Upper lobe of left lung (tissue), 6 donors: ENCODE measurements at regions not wholly inside any gene's neighbourhood (a gene's known extent, or its start where the extent isn't known, plus 50 kb on each side); places are given as distances from the start of the nearest gene placed in this dataset.

Source experiments
- ATAC-seq, 2 donors: fragments of 200-7000 bp; cut with Tn5 transposase; one replicate each; pipeline ENCODE4 v1.9.1; 2022; ENCODE audit warnings: mild to moderate bottlenecking in 2 of 2, moderate library complexity in 2 of 2; ENCODE audit not compliant: low FRiP score in 2 of 2
- DNase-seq, 2 donors: peaks; one replicate each; pipeline ENCODE4 v3.0.0-alpha.2; 2019 to 2020
- H3K27ac ChIP-seq, 4 donors: fragments of 200-600 bp; sonication (generic); one replicate each; pipeline ENCODE4 v1.5.1; 2016 to 2019
- H3K27me3 ChIP-seq, 4 donors: fragments of 200-600 bp; sonication (generic); one replicate each; pipeline ENCODE4 v1.5.1; 2017 to 2019
- H3K36me3 ChIP-seq, 4 donors: fragments of 200-600 bp; sonication (generic); one replicate each; pipeline ENCODE4 v1.5.1; 2016 to 2019
- H3K4me1 ChIP-seq, 4 donors: fragments of 200-600 bp; sonication (generic); one replicate each; pipeline ENCODE4 v1.5.1; 2018 to 2019
- H3K4me3 ChIP-seq, 4 donors: fragments of 200-600 bp; sonication (generic); one replicate each; pipeline ENCODE4 v1.5.1; 2017 to 2019; ENCODE audit warnings: mild to moderate bottlenecking in 2 of 4, moderate library complexity in 1 of 4
- H3K9me3 ChIP-seq, 4 donors: fragments of 200-600 bp; sonication (generic); one replicate each; pipeline ENCODE4 v1.5.1; 2018 to 2019
- CTCF ChIP-seq, 6 experiments: fragments of 450-650 bp in 4 of 6; fragments of 200-600 bp in 2 of 6; sonication (generic) in 2 of 6; IDR thresholded peaks; one replicate each; pipeline ENCODE4 v1.5.1; 2016 to 2019; ENCODE audit warnings: antibody characterized with exemption in 6 of 6
- EP300 ChIP-seq, 4 donors: sonication (generic); formaldehyde crosslinking; IDR thresholded peaks; one replicate each; pipeline ENCODE4 v1.5.1; 2017; ENCODE audit warnings: antibody characterized with exemption in 4 of 4, control low read depth in 2 of 4
- POLR2A ChIP-seq, 4 donors: fragments of 450-650 bp; IDR thresholded peaks; one replicate each; pipeline ENCODE4 v1.5.1; 2016 to 2017; ENCODE audit warnings: antibody characterized with exemption in 4 of 4, mild to moderate bottlenecking in 2 of 4
- POLR2AphosphoS5 ChIP-seq, 2 donors: sonication (generic); formaldehyde crosslinking; IDR thresholded peaks; one replicate each; pipeline ENCODE4 v1.5.1; 2017; ENCODE audit warnings: antibody characterized with exemption in 2 of 2
- whole genome bisulfite sequencing, 2 donors: methylation state at CpG; one replicate each; pipeline ENCODE4 v1.1.5; 2017 to 2018; 5-methylcytosine and 5-hydroxymethylcytosine counted together
- donor health status: DM: no; HTN: no; CAD: no; lungs with moderate emphysema.
- donor health status: DM: no; HTN: yes; CAD: no; lungs with severe emphysema.

- DNase-seq (no peak), ATAC-seq (no peak)
Observed at GRCh38 chr10:4355350-4355749, 470.7 kb upstream of the AKR1E2 start.

GRCh38 chr10:4354382-4354812 is 471.6 kb upstream of the AKR1E2 start:
- Histone ChIP-seq H3K4me3 (no peak overlapping the region), H3K36me3 (no peaks in the 10 kb centered on the region), H3K4me1 (peaks cover 0 to 5% (median 0%) of the 10 kb centered on the region in 4 donors), H3K27me3 (no peaks in the 10 kb centered on the region), H3K9me3 (no peaks in the 10 kb centered on the region), H3K27ac (no peak overlapping the region)
- TF ChIP-seq CTCF (IDR thresholded peaks at IDR 0.05), result no peak
- no peak for TF ChIP-seq EP300 (IDR thresholded peaks at IDR 0.05)
- no peak for TF ChIP-seq POLR2AphosphoS5 (IDR thresholded peaks at IDR 0.05)
- TF ChIP-seq POLR2A (IDR thresholded peaks at IDR 0.05), result no peak
- 83% methylated on average over 7 of the region's 7 CpGs for WGBS, 2 donors
- ATAC-seq, result no peak
- no peak for DNase-seq

More at GRCh38 chr10:4355350-4355749, 470.7 kb upstream of the AKR1E2 start:
- TF ChIP-seq POLR2AphosphoS5 (IDR thresholded peaks at IDR 0.05) (no peak), CTCF (IDR thresholded peaks at IDR 0.05) (no peak)
- H3K4me3 ChIP-seq, result no peak overlapping the region
- no peak overlapping the region for H3K27ac ChIP-seq
- H3K4me1 ChIP-seq, result peaks cover 0 to 5% (median 0%) of the 10 kb centered on the region in 4 donors
- no peaks in the 10 kb centered on the region for H3K36me3 ChIP-seq
- H3K27me3 ChIP-seq, result no peaks in the 10 kb centered on the region
- H3K9me3 ChIP-seq, result no peaks in the 10 kb centered on the region
- 60 to 68% methylated on average over 1 of the region's 1 CpG for WGBS, 2 donors

DNA sequence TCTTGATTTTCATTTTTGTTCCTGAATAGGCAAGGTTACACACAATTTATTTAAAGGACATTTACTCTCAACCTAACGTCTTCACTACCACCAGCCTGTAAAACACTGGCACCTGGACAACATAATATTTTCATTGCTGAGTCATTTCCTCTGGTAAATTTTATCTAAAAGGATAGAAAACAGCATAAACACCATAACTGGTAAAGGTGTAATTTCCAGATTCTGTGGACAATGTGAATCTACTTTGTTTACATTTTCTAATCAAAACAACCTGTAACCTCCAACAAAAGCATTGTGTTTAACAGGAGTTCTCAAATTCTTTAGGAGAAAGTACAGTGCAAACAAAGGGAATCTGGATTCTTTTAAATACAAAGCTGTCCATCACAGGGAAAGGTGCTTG is 472.0 kb upstream of the AKR1E2 start:
- Histone ChIP-seq H3K27ac (no peak overlapping the region), H3K27me3 (no peaks in the 10 kb centered on the region), H3K4me3 (no peak overlapping the region), H3K4me1 (peaks cover 0 to 5% (median 0%) of the 10 kb centered on the region in 4 donors), H3K36me3 (no peaks in the 10 kb centered on the region), H3K9me3 (no peaks in the 10 kb centered on the region)
- 0 to 3% methylated on average over 1 of the region's 1 CpG for WGBS, 2 donors
- DNase-seq (no peak), ATAC-seq (no peak)
- TF ChIP-seq POLR2AphosphoS5 (IDR thresholded peaks at IDR 0.05) (no peak), EP300 (IDR thresholded peaks at IDR 0.05) (no peak), CTCF (IDR thresholded peaks at IDR 0.05) (no peak), POLR2A (IDR thresholded peaks at IDR 0.05) (no peak)

GRCh38 chr10:4353059-4353655 is 472.9 kb upstream of the AKR1E2 start:
- peak in 1 of 2 donors; percentile 79 for ATAC-seq
- Histone ChIP-seq H3K27me3 (no peaks in the 10 kb centered on the region), H3K4me1 (peaks cover 0 to 5% (median 0%) of the 10 kb centered on the region in 4 donors), H3K36me3 (no peaks in the 10 kb centered on the region), H3K9me3 (no peaks in the 10 kb centered on the region), H3K4me3 (no peak overlapping the region), H3K27ac (no peak overlapping the region)
- DNase-seq, result no peak
- WGBS, 2 donors, result 73 to 82% methylated on average over 11 of the region's 11 CpGs
- TF ChIP-seq EP300 (IDR thresholded peaks at IDR 0.05) (no peak), CTCF (IDR thresholded peaks at IDR 0.05) (no peak), POLR2A (IDR thresholded peaks at IDR 0.05) (no peak), POLR2AphosphoS5 (IDR thresholded peaks at IDR 0.05) (no peak)

DNA sequence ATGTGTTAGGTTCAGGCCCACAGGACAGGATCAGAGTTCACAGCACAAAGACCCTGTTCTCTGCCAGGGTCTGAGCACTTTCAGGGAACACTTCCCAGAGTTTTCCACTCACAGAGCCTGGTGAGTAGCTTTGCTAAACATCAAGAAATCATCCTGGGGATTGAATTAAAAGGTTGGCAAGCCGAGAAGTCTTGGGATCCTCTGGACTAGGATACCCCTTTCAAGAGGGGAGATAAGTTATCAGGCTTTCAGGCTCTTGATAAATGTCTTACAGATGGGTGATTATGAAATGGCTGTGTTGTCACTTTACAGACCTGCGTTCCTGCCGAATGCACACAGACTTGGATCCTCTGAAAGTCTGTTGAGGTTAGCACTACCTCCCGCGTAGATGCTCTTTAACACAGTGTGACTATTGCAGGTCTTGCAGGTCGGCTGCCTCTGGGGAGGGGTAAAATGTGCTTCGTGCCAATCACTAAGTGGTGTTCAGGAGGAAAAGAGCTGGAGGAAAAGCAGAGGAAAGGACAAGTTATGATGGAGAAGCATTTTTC is 473.5 kb upstream of the AKR1E2 start:
- DNase-seq (no peak), ATAC-seq (peak; percentile 26 to 75)
- H3K27ac ChIP-seq, result no peak overlapping the region
- TF ChIP-seq EP300 (IDR thresholded peaks at IDR 0.05), result no peak
- TF ChIP-seq CTCF (IDR thresholded peaks at IDR 0.05), result no peak
- no peak for TF ChIP-seq POLR2A (IDR thresholded peaks at IDR 0.05)
- TF ChIP-seq POLR2AphosphoS5 (IDR thresholded peaks at IDR 0.05), result no peak
- H3K36me3 ChIP-seq, result no peaks in the 10 kb centered on the region
- H3K9me3 ChIP-seq, result no peaks in the 10 kb centered on the region
- H3K27me3 ChIP-seq, result no peaks in the 10 kb centered on the region
- peaks cover 0 to 5% (median 0%) of the 10 kb centered on the region in 4 donors for H3K4me1 ChIP-seq
- 48 to 67% methylated on average over 7 of the region's 7 CpGs for WGBS, 2 donors
- H3K4me3 ChIP-seq, result no peak overlapping the region
